ENCODE measurements at regions not wholly inside any gene's neighbourhood (a gene's known extent, or its start where the extent isn't known, plus 50 kb on each side); places are given as distances from the start of the nearest gene placed in this dataset.

DNA sequence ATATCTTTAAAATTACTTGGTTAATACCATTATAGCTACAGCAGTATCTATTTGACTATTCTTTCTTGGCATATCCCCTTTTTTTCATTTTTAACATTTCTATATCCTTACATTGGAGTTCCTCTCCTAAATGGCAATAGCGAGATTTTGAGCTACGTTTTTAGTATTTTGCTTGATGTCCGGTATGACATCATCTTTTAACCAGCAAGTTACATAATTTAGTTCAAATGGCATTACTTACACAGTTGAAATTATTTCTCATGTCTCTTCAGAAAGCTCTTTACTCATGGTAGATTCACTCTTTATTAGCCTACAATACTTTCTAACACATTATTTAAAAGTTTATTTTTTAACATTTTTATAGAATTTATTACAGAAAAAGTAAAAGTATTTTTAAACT, 701.7 kb upstream of the EPHA7 start:
- TF ChIP-seq, protein P1, sequence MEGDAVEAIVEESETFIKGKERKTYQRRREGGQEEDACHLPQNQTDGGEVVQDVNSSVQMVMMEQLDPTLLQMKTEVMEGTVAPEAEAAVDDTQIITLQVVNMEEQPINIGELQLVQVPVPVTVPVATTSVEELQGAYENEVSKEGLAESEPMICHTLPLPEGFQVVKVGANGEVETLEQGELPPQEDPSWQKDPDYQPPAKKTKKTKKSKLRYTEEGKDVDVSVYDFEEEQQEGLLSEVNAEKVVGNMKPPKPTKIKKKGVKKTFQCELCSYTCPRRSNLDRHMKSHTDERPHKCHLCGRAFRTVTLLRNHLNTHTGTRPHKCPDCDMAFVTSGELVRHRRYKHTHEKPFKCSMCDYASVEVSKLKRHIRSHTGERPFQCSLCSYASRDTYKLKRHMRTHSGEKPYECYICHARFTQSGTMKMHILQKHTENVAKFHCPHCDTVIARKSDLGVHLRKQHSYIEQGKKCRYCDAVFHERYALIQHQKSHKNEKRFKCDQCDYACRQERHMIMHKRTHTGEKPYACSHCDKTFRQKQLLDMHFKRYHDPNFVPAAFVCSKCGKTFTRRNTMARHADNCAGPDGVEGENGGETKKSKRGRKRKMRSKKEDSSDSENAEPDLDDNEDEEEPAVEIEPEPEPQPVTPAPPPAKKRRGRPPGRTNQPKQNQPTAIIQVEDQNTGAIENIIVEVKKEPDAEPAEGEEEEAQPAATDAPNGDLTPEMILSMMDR (IDR thresholded peaks at IDR 0.05 in 4 of 5, conservative IDR thresholded peaks at IDR 0.05 in 1 of 5): no peak
- TF ChIP-seq POLR2A (IDR thresholded peaks at IDR 0.05): no peak

All from gastrocnemius medialis (tissue), 4 donors.